ENCODE measurements at regions not wholly inside any gene's neighbourhood (a gene's known extent, or its start where the extent isn't known, plus 50 kb on each side); places are given as distances from the start of the nearest gene placed in this dataset.

DNA sequence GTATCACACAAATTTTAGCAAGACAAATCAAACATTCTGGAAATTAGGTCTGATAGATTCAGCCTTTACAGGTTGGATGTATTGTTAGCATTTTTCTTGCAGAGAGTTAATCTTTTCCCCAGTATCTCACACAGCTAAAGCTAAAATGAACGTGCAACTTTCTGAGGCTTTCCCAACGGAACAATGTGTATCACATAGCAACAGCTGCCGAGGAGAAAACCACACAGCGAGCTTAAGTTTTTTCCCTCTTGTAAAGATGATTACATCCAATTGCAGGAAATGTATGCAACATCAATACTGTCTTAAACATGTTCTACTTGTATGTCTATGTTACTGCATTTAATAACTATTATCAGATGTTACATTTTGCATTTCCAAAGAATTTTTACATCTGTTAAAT is 182.2 kb downstream of the CCDC59 start:
- no peak for TF ChIP-seq CTCF (conservative IDR thresholded peaks at IDR 0.05)
- TF ChIP-seq ZFX (IDR thresholded peaks at IDR 0.05), result no peak

Data from C4-2B (cell line).